SK-N-SH (cell line): ENCODE measurements at regions not wholly inside any gene's neighbourhood (a gene's known extent, or its start where the extent isn't known, plus 50 kb on each side); places are given as distances from the start of the nearest gene placed in this dataset.

Source experiments
- CTCF ChIA-PET: fragments of 300-600, 350-600 bp; formaldehyde crosslinking; extraction: SDS; loops from one replicate; lab custom pipeline; 2021; lab: Yijun Ruan, JAX
- POLR2A ChIA-PET: fragments of 350-600 bp; sonication (Branson Sonifier 250); formaldehyde crosslinking; extraction: SDS; loops from one replicate; lab custom pipeline; 2020; ENCODE audit warnings: antibody characterized with exemption, inconsistent platforms; lab: Yijun Ruan, JAX
- DNase-seq: peaks from one replicate; pipeline ENCODE4 v3.0.0; 2012
- H2AFZ ChIP-seq: fragments of 200-600 bp; sonication (generic); 2 replicates; pipeline ENCODE4 v1.8.1; 2016; ENCODE audit warnings: antibody characterized with exemption, mild to moderate bottlenecking, low read depth
- H3F3A ChIP-seq: fragments of 200-600 bp; sonication (generic); replicated peaks from 2 replicates; pipeline ENCODE3; 2016; ENCODE audit warnings: antibody characterized with exemption, mild to moderate bottlenecking; ENCODE audit not compliant: insufficient read depth
- H3K27ac ChIP-seq, 2 experiments: fragments of 200-500 bp in 1 of 2; fragments of 200-600 bp in 1 of 2; sonication (Bioruptor generic) in 1 of 2; sonication (generic), shearing (Covaris generic) in 1 of 2; 2 replicates each; pipeline versions ENCODE4 v1.5.1 to v1.6.1; 2014 to 2016; ENCODE audit warnings: low read depth in 2 of 2, inconsistent platforms in 1 of 2, low read length in 1 of 2, mild to moderate bottlenecking in 1 of 2, mixed read lengths in 1 of 2
- H3K27me3 ChIP-seq: fragments of 200-600 bp; sonication (generic), shearing (Covaris generic); 2 replicates; pipeline ENCODE4 v1.6.1; 2016; ENCODE audit warnings: mixed run types; ENCODE audit not compliant: insufficient read depth
- H3K36me3 ChIP-seq, 2 experiments: fragments of 200-500 bp in 1 of 2; fragments of 200-600 bp in 1 of 2; sonication (Bioruptor generic) in 1 of 2; sonication (generic) in 1 of 2; replicated peaks in 1 of 2; 2 replicates each; pipeline versions ENCODE3 to v1.5.1; 2014 to 2016; ENCODE audit warnings: low read length in 1 of 2, mild to moderate bottlenecking in 1 of 2; ENCODE audit not compliant: insufficient read depth in 2 of 2, control insufficient read depth in 1 of 2
- H3K4me1 ChIP-seq, 2 experiments: fragments of 200-500 bp in 1 of 2; fragments of 200-600 bp in 1 of 2; sonication (Bioruptor generic) in 1 of 2; sonication (generic), shearing (Covaris generic) in 1 of 2; 2 replicates each; pipeline versions ENCODE4 v1.5.1 to v1.6.1; 2014 to 2016; ENCODE audit warnings: low read depth in 1 of 2, low read length in 1 of 2, mixed run types in 1 of 2; ENCODE audit not compliant: insufficient read depth in 2 of 2, control insufficient read depth in 1 of 2
- H3K4me2 ChIP-seq: fragments of 200-600 bp; sonication (generic), shearing (Covaris generic); 2 replicates; pipeline ENCODE4 v1.6.1; 2017; ENCODE audit warnings: mixed run types
- H3K4me3 ChIP-seq, 2 experiments: fragments of 200-500 bp in 1 of 2; fragments of 200-600 bp in 1 of 2; sonication (Bioruptor generic) in 1 of 2; sonication (generic), shearing (Covaris generic) in 1 of 2; 2 replicates each; pipeline versions ENCODE4 v1.5.1 to v1.8.1; 2014 to 2016; ENCODE audit warnings: low read depth in 2 of 2, inconsistent platforms in 1 of 2, low read length in 1 of 2, mild to moderate bottlenecking in 1 of 2, mixed read lengths in 1 of 2, moderate library complexity in 1 of 2
- H3K79me2 ChIP-seq: fragments of 200-600 bp; sonication (generic); 2 replicates; pipeline ENCODE4 v1.8.1; 2017; ENCODE audit warnings: mild to moderate bottlenecking; ENCODE audit not compliant: insufficient read depth
- H3K9ac ChIP-seq: fragments of 200-600 bp; sonication (generic); 2 replicates; pipeline ENCODE4 v1.6.1; 2017; ENCODE audit warnings: mixed run types
- H3K9me2 ChIP-seq: fragments of 200-600 bp; sonication (generic); 2 replicates; pipeline ENCODE4 v1.6.1; 2017; ENCODE audit warnings: mixed run types
- H3K9me3 ChIP-seq: fragments of 200-600 bp; sonication (generic); 2 replicates; pipeline ENCODE4 v1.6.1; 2017; ENCODE audit warnings: mixed run types, mild to moderate bottlenecking, moderate library complexity
- H4K20me1 ChIP-seq: fragments of 200-600 bp; sonication (generic); 2 replicates; pipeline ENCODE4 v1.6.1; 2017; ENCODE audit warnings: mild to moderate bottlenecking, mixed run types; ENCODE audit not compliant: insufficient read depth
- ELF1 ChIP-seq: IDR thresholded peaks from 2 replicates; pipeline ENCODE4 v1.4.0; 2012
- EP300 ChIP-seq, 2 experiments: IDR thresholded peaks; 2 replicates each; pipeline versions ENCODE4 v1.4.0 to v1.6.1; 2012; ENCODE audit warnings: borderline replicate concordance in 1 of 2, low read depth in 1 of 2, low read length in 1 of 2
- FOSL2 ChIP-seq: IDR thresholded peaks from 2 replicates; pipeline ENCODE4 v1.4.0; 2012; ENCODE audit warnings: low read depth, mild to moderate bottlenecking, moderate library complexity, borderline replicate concordance
- GABPA ChIP-seq: IDR thresholded peaks from 2 replicates; pipeline ENCODE4 v1.4.0; 2012; ENCODE audit warnings: low read depth, mild to moderate bottlenecking
- JUND ChIP-seq: IDR thresholded peaks from 2 replicates; pipeline ENCODE4 v1.4.0; 2012
- POLR2AphosphoS5 ChIP-seq: IDR thresholded peaks from 2 replicates; pipeline ENCODE4 v1.6.1; 2012; ENCODE audit warnings: low read depth, low read length
- RAD21 ChIP-seq: IDR thresholded peaks from 2 replicates; pipeline ENCODE4 v1.6.1; 2012; ENCODE audit warnings: mild to moderate bottlenecking, low read length
- RFX5 ChIP-seq: IDR thresholded peaks from 2 replicates; pipeline ENCODE4 v1.6.1; 2012; ENCODE audit warnings: mild to moderate bottlenecking, improper control_type of control experiment, low read length
- TCF12 ChIP-seq: IDR thresholded peaks from 2 replicates; pipeline ENCODE4 v1.4.0; 2012
- TEAD4 ChIP-seq: IDR thresholded peaks from 2 replicates; pipeline ENCODE4 v1.4.0; 2012; ENCODE audit warnings: mild to moderate bottlenecking, borderline replicate concordance; ENCODE audit not compliant: insufficient read depth
- USF1 ChIP-seq: IDR thresholded peaks from 2 replicates; pipeline ENCODE4 v1.4.0; 2012; ENCODE audit warnings: low read depth, borderline replicate concordance
- YY1 ChIP-seq: IDR thresholded peaks from 2 replicates; pipeline ENCODE4 v1.4.0; 2012; ENCODE audit warnings: low read depth, mild to moderate bottlenecking
- WGBS: methylation state at CpG from one replicate; pipeline ENCODE4 v1.1.6; 2017; ENCODE audit warnings: low lambda C conversion rate; 5-methylcytosine and 5-hydroxymethylcytosine counted together
- TF ChIP-seq, protein P1 (sequence below): fragments of 200-600 bp; sonication (generic); IDR thresholded peaks from 2 replicates; pipeline ENCODE4 v1.6.1; 2017; ENCODE audit warnings: antibody characterized with exemption, mild to moderate bottlenecking, moderate library complexity
- TF ChIP-seq, protein P2 (sequence below): fragments of 150-350 bp; IDR thresholded peaks from 2 replicates; pipeline ENCODE4 v1.6.1; 2017; ENCODE audit warnings: antibody characterized with exemption, low read length, low read depth, borderline replicate concordance
- TF ChIP-seq, protein P3 (sequence below): IDR thresholded peaks from 2 replicates; pipeline ENCODE4 v1.4.0; 2012; ENCODE audit warnings: low read depth

DNA sequence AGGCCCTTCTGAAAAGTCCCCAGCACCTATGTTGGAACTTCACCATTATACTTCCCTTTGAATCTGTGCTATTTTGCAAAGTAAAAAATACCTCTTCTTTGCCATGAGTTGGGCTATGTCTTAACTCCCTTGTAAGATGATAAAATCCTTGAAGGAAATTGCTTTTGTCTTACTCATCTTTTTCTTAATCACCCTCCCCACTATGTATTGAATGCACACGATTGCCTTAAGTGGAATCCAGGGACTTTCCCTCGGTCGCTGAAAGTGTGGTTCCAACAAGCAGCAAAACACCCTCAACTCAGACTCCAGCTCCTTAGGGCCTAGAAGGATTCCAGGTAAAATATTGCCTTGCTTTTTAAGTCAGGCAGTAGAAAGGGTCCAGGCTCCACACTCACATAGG is 173.2 kb upstream of the ARL4C start:
- no peaks in the 10 kb centered on the region for H3F3A ChIP-seq
- H3K9me3 ChIP-seq: no peaks in the 10 kb centered on the region
- H3K9me2 ChIP-seq: no peaks in the 10 kb centered on the region
- no peak overlapping the region; a peak in 1 of 4 replicates for H3K27ac ChIP-seq
- H4K20me1 ChIP-seq: no peaks in the 10 kb centered on the region
- no peaks in the 10 kb centered on the region for H3K27me3 ChIP-seq
- H3K9ac ChIP-seq: no peak overlapping the region
- peaks cover 0 to 11% of the 10 kb centered on the region in 2 experiments; a peak in 1 of 4 replicates for H3K4me1 ChIP-seq
- no peak overlapping the region for H2AFZ ChIP-seq
- TF ChIP-seq FOSL2 (peak; percentile 81), GABPA (no peak), TCF12 (peak; percentile 43; the same call in 1 of the 2 replicates), ELF1 (no peak), RFX5 (no peak), USF1 (no peak), JUND (peak; percentile 72), EP300 (IDR thresholded peaks at IDR 0.05; ENCODE audit: borderline replicate concordance in 1 of 2, low read depth in 1 of 2, low read length in 1 of 2) (peak in 1 of 2 experiments; percentile 24; a peak in 1 of 4 replicates), YY1 (no peak), TEAD4 (peak; percentile 28; the same call in 1 of the 2 replicates)
- TF ChIP-seq, protein P1, sequence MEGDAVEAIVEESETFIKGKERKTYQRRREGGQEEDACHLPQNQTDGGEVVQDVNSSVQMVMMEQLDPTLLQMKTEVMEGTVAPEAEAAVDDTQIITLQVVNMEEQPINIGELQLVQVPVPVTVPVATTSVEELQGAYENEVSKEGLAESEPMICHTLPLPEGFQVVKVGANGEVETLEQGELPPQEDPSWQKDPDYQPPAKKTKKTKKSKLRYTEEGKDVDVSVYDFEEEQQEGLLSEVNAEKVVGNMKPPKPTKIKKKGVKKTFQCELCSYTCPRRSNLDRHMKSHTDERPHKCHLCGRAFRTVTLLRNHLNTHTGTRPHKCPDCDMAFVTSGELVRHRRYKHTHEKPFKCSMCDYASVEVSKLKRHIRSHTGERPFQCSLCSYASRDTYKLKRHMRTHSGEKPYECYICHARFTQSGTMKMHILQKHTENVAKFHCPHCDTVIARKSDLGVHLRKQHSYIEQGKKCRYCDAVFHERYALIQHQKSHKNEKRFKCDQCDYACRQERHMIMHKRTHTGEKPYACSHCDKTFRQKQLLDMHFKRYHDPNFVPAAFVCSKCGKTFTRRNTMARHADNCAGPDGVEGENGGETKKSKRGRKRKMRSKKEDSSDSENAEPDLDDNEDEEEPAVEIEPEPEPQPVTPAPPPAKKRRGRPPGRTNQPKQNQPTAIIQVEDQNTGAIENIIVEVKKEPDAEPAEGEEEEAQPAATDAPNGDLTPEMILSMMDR: no peak
- TF ChIP-seq, protein P2, sequence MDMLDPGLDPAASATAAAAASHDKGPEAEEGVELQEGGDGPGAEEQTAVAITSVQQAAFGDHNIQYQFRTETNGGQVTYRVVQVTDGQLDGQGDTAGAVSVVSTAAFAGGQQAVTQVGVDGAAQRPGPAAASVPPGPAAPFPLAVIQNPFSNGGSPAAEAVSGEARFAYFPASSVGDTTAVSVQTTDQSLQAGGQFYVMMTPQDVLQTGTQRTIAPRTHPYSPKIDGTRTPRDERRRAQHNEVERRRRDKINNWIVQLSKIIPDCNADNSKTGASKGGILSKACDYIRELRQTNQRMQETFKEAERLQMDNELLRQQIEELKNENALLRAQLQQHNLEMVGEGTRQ: no peak
- no peak overlapping the region; the same call in 1 of the 2 replicates for H3K4me2 ChIP-seq
- CTCF ChIA-PET: interaction anchor here (1.7 kb wide), 1 partner anchor 105 kb away, joined by 6 read pairs; no protein-coding TSS in a partner anchor
- WGBS: 33% methylated on average over 3 of the region's 3 CpGs
- no peak overlapping the region for H3K4me3 ChIP-seq
- H3K36me3 ChIP-seq: no peaks in the 10 kb centered on the region
- H3K79me2 ChIP-seq: no peaks in the 10 kb centered on the region
- DNase-seq: no peak
- POLR2A ChIA-PET: no interaction called here

GRCh38 chr2:234669621-234670020 is 172.7 kb upstream of the ARL4C start:
- peak; percentile 17; the same call in 1 of the 2 replicates for TF ChIP-seq RAD21
- no peak for TF ChIP-seq ELF1
- no peak for TF ChIP-seq POLR2AphosphoS5
- TF ChIP-seq, protein P3, sequence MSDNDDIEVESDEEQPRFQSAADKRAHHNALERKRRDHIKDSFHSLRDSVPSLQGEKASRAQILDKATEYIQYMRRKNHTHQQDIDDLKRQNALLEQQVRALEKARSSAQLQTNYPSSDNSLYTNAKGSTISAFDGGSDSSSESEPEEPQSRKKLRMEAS: no peak
- TF ChIP-seq, protein P1: peak; percentile 36; the same call in 1 of the 2 replicates
- no peak for TF ChIP-seq JUND
- Histone ChIP-seq H2AFZ (no peak overlapping the region), H3K27ac (no peak overlapping the region), H3K9me3 (no peaks in the 10 kb centered on the region), H4K20me1 (no peaks in the 10 kb centered on the region), H3K79me2 (no peaks in the 10 kb centered on the region), H3K27me3 (no peaks in the 10 kb centered on the region), H3K9me2 (no peaks in the 10 kb centered on the region), H3K36me3 (no peaks in the 10 kb centered on the region), H3K4me2 (no peak overlapping the region; the same call in 1 of the 2 replicates), H3K9ac (no peak overlapping the region), H3K4me3 (no peak overlapping the region), H3F3A (no peaks in the 10 kb centered on the region), H3K4me1 (peaks cover 0 to 6% of the 10 kb centered on the region in 2 experiments; a peak in 1 of 4 replicates)
- whole genome bisulfite sequencing: 93% methylated on average over 2 of the region's 2 CpGs
- ChIA-PET POLR2A (no interaction called here), CTCF (interaction anchor here (0.8 to 1.7 kb wide), 2 partner anchors 13 to 105 kb away, joined by 3 to 6 read pairs; no protein-coding TSS in a partner anchor)
- no peak for DNase-seq
